GM23338 (cell line): ENCODE measurements at regions not wholly inside any gene's neighbourhood (a gene's known extent, or its start where the extent isn't known, plus 50 kb on each side); places are given as distances from the start of the nearest gene placed in this dataset.

Source experiments
- ATAC-seq: fragments of 200-7000 bp; cut with Tn5 transposase; 3 replicates; pipeline ENCODE4 v1.9.1; 2020
- DNase-seq: peaks from one replicate; pipeline ENCODE4 v3.0.0-alpha.2; 2015; ENCODE audit warnings: low spot score
- H2AFZ ChIP-seq: fragments of 200-600 bp; sonication (generic); 2 replicates; pipeline ENCODE4 v1.8.0; 2016; ENCODE audit warnings: antibody characterized with exemption, mild to moderate bottlenecking, moderate library complexity
- H3F3A ChIP-seq: fragments of 200-600 bp; sonication (generic); replicated peaks from 2 replicates; pipeline ENCODE4 v1.8.0; 2017; ENCODE audit warnings: antibody characterized with exemption, mixed run types, low read depth
- H3K27ac ChIP-seq: fragments of 200-600 bp; sonication (generic); 2 replicates; pipeline ENCODE4 v1.6.1; 2016; ENCODE audit warnings: low read depth
- H3K27me3 ChIP-seq: fragments of 200-600 bp; sonication (generic); 2 replicates; pipeline ENCODE4 v1.8.0; 2016; ENCODE audit warnings: mild to moderate bottlenecking, mixed run types, moderate library complexity; ENCODE audit not compliant: insufficient read depth
- H3K36me3 ChIP-seq: fragments of 200-600 bp; sonication (generic); 2 replicates; pipeline ENCODE4 v1.8.0; 2016; ENCODE audit warnings: mild to moderate bottlenecking; ENCODE audit not compliant: insufficient read depth
- H3K4me1 ChIP-seq: fragments of 200-600 bp; sonication (generic); 2 replicates; pipeline ENCODE4 v1.8.0; 2016; ENCODE audit warnings: mild to moderate bottlenecking, moderate library complexity; ENCODE audit not compliant: insufficient read depth
- H3K4me2 ChIP-seq: fragments of 200-600 bp; sonication (generic); 2 replicates; pipeline ENCODE4 v1.7.1; 2017; ENCODE audit warnings: mixed run types
- H3K4me3 ChIP-seq: fragments of 200-600 bp; sonication (generic); 2 replicates; pipeline ENCODE4 v1.6.1; 2016; ENCODE audit warnings: mixed run types
- H3K79me2 ChIP-seq: fragments of 200-600 bp; sonication (generic); replicated peaks from 2 replicates; pipeline ENCODE4 v1.8.0; 2017; ENCODE audit warnings: mild to moderate bottlenecking; ENCODE audit not compliant: insufficient read depth
- H3K9me2 ChIP-seq: fragments of 200-600 bp; sonication (generic); 2 replicates; pipeline ENCODE4 v1.8.0; 2017; ENCODE audit not compliant: insufficient read depth
- H4K20me1 ChIP-seq: fragments of 200-600 bp; sonication (generic); replicated peaks from 2 replicates; pipeline ENCODE4 v1.8.0; 2017; ENCODE audit warnings: mild to moderate bottlenecking; ENCODE audit not compliant: insufficient read depth
- H3K27ac Mint-ChIP-seq: 2 replicates; pipeline ENCODE4 v1.8.0; 2020; ENCODE audit warnings: inconsistent platforms, mild to moderate bottlenecking, moderate library complexity, mixed read lengths
- H3K27me3 Mint-ChIP-seq: 3 replicates; pipeline ENCODE4 v1.8.0; 2022; ENCODE audit warnings: low read depth, mild to moderate bottlenecking, moderate library complexity, mixed read lengths, inconsistent platforms; ENCODE audit not compliant: insufficient read depth, poor library complexity
- H3K36me3 Mint-ChIP-seq: 3 replicates; pipeline ENCODE4 v1.8.0; 2021; ENCODE audit warnings: low read depth, mild to moderate bottlenecking, inconsistent platforms, moderate library complexity, mixed read lengths
- H3K4me1 Mint-ChIP-seq: 3 replicates; pipeline ENCODE4 v1.8.0; 2020; ENCODE audit warnings: mild to moderate bottlenecking, inconsistent platforms, mixed read lengths
- H3K4me3 Mint-ChIP-seq: 3 replicates; pipeline ENCODE4 v1.8.0; 2021; ENCODE audit warnings: moderate library complexity, mild to moderate bottlenecking, inconsistent platforms, mixed read lengths
- H3K9me3 Mint-ChIP-seq: 3 replicates; pipeline ENCODE4 v1.8.0; 2020; ENCODE audit warnings: moderate library complexity, mild to moderate bottlenecking, inconsistent platforms, mixed read lengths
- CREB1 ChIP-seq: fragments of 250-450 bp; sonication (Bioruptor Pico); IDR thresholded peaks from 2 replicates; pipeline ENCODE4 v1.5.0; 2020; ENCODE audit warnings: low read depth, mild to moderate bottlenecking, moderate library complexity
- EZH2 ChIP-seq: fragments of 200-600 bp; sonication (generic); IDR thresholded peaks from one replicate; pipeline ENCODE4 v1.8.0; 2017; ENCODE audit warnings: antibody characterized with exemption, mild to moderate bottlenecking, low read depth; ENCODE audit not compliant: unreplicated experiment
- EZH2phosphoT487 ChIP-seq: fragments of 200-600 bp; sonication (generic); IDR thresholded peaks from one replicate; pipeline ENCODE4 v1.8.1; 2018; ENCODE audit warnings: antibody characterized with exemption; ENCODE audit not compliant: unreplicated experiment
- JUNB ChIP-seq: IDR thresholded peaks from one replicate; pipeline ENCODE4 v1.6.1; 2016; ENCODE audit warnings: antibody characterized with exemption; ENCODE audit not compliant: unreplicated experiment
- NANOG ChIP-seq: IDR thresholded peaks from 2 replicates; pipeline ENCODE4 v1.6.1; 2016; ENCODE audit warnings: antibody characterized with exemption, borderline replicate concordance
- POLR2AphosphoS5 ChIP-seq: IDR thresholded peaks from 2 replicates; pipeline ENCODE4 v1.6.1; 2016; ENCODE audit warnings: antibody characterized with exemption, low read depth
- STAT1 ChIP-seq: IDR thresholded peaks from one replicate; pipeline ENCODE4 v1.6.1; 2016; ENCODE audit warnings: antibody characterized with exemption; ENCODE audit not compliant: unreplicated experiment
- ZNF114 ChIP-seq: fragments of 250-450 bp; sonication (Bioruptor Pico); IDR thresholded peaks from 2 replicates; pipeline ENCODE4 v1.5.0; 2020; ENCODE audit warnings: mild to moderate bottlenecking, moderate library complexity
- ZNF331 ChIP-seq: fragments of 250-450 bp; sonication (Bioruptor Pico); IDR thresholded peaks from 2 replicates; pipeline ENCODE4 v1.5.0; 2020; ENCODE audit warnings: low read depth, mild to moderate bottlenecking, moderate library complexity
- TF ChIP-seq, protein P1 (sequence below): IDR thresholded peaks from 2 replicates; pipeline ENCODE4 v1.6.1; 2016; ENCODE audit warnings: antibody characterized with exemption
- TF ChIP-seq, protein P2 (sequence below): fragments of 250-450 bp; sonication (Bioruptor Pico); IDR thresholded peaks from 2 replicates; pipeline ENCODE4 v1.5.0; 2020; ENCODE audit warnings: mild to moderate bottlenecking, moderate library complexity
- TF ChIP-seq, protein P3 (sequence below), 2 experiments: fragments of 200-600 bp in 1 of 2; sonication (generic) in 1 of 2; conservative IDR thresholded peaks; 2 replicates each; pipeline versions ENCODE4 v1.5.1 to v1.6.1; 2016 to 2017; ENCODE audit warnings: antibody characterized with exemption in 2 of 2, low read depth in 2 of 2, mild to moderate bottlenecking in 2 of 2, moderate library complexity in 1 of 2
- TF ChIP-seq, protein P4 (sequence below): IDR thresholded peaks from one replicate; pipeline ENCODE4 v1.6.1; 2018; ENCODE audit warnings: antibody characterized with exemption; ENCODE audit not compliant: unreplicated experiment

DNA sequence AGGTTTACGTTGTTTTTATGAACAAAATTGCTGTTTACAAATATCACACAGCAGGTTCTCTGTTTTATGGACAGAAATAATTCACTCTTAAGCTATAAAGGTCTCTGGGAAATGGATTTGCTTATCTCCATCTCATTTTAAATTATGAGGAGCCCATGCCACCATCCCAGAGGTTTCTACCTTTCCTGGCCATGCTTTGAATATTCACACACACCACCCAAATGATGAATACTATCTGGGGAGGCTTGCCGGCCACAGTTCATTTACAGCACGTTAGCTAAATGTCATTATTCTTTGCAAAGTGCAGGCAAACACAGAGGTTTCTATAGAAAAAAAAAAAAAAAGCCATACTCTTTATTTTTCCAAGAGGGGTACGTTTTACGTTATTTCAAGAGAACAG, 1446.7 kb downstream of the FAM181B start:
- peaks cover 6% of the 10 kb centered on the region; the same call in 2 of the 3 replicates for H3K36me3 Mint-ChIP-seq
- Histone ChIP-seq H3K4me3 (no peak overlapping the region), H3K9me2 (0 out of 2 replicates have a peak, but pooled peaks cover 3% of the 10 kb centered on the region), H3K27ac (no peak overlapping the region), H4K20me1 (no peaks in the 10 kb centered on the region), H2AFZ (no peak overlapping the region), H3K27me3 (no peaks in the 10 kb centered on the region), H3K36me3 (no peaks in the 10 kb centered on the region), H3K4me1 (peaks cover 17% of the 10 kb centered on the region), H3K4me2 (no peak overlapping the region; the same call in 1 of the 2 replicates), H3F3A (no peaks in the 10 kb centered on the region), H3K79me2 (no peaks in the 10 kb centered on the region)
- peaks cover 17% of the 10 kb centered on the region; the same call in 2 of the 3 replicates for H3K4me1 Mint-ChIP-seq
- H3K27ac Mint-ChIP-seq, result no peak overlapping the region
- no peak for DNase-seq
- H3K4me3 Mint-ChIP-seq, result no peak overlapping the region
- no peaks in the 10 kb centered on the region for H3K27me3 Mint-ChIP-seq
- ATAC-seq, result no peak
- H3K9me3 Mint-ChIP-seq, result peaks cover 17% of the 10 kb centered on the region
- TF ChIP-seq, protein P1, sequence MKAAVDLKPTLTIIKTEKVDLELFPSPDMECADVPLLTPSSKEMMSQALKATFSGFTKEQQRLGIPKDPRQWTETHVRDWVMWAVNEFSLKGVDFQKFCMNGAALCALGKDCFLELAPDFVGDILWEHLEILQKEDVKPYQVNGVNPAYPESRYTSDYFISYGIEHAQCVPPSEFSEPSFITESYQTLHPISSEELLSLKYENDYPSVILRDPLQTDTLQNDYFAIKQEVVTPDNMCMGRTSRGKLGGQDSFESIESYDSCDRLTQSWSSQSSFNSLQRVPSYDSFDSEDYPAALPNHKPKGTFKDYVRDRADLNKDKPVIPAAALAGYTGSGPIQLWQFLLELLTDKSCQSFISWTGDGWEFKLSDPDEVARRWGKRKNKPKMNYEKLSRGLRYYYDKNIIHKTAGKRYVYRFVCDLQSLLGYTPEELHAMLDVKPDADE, result no peak
- TF ChIP-seq, protein P2, sequence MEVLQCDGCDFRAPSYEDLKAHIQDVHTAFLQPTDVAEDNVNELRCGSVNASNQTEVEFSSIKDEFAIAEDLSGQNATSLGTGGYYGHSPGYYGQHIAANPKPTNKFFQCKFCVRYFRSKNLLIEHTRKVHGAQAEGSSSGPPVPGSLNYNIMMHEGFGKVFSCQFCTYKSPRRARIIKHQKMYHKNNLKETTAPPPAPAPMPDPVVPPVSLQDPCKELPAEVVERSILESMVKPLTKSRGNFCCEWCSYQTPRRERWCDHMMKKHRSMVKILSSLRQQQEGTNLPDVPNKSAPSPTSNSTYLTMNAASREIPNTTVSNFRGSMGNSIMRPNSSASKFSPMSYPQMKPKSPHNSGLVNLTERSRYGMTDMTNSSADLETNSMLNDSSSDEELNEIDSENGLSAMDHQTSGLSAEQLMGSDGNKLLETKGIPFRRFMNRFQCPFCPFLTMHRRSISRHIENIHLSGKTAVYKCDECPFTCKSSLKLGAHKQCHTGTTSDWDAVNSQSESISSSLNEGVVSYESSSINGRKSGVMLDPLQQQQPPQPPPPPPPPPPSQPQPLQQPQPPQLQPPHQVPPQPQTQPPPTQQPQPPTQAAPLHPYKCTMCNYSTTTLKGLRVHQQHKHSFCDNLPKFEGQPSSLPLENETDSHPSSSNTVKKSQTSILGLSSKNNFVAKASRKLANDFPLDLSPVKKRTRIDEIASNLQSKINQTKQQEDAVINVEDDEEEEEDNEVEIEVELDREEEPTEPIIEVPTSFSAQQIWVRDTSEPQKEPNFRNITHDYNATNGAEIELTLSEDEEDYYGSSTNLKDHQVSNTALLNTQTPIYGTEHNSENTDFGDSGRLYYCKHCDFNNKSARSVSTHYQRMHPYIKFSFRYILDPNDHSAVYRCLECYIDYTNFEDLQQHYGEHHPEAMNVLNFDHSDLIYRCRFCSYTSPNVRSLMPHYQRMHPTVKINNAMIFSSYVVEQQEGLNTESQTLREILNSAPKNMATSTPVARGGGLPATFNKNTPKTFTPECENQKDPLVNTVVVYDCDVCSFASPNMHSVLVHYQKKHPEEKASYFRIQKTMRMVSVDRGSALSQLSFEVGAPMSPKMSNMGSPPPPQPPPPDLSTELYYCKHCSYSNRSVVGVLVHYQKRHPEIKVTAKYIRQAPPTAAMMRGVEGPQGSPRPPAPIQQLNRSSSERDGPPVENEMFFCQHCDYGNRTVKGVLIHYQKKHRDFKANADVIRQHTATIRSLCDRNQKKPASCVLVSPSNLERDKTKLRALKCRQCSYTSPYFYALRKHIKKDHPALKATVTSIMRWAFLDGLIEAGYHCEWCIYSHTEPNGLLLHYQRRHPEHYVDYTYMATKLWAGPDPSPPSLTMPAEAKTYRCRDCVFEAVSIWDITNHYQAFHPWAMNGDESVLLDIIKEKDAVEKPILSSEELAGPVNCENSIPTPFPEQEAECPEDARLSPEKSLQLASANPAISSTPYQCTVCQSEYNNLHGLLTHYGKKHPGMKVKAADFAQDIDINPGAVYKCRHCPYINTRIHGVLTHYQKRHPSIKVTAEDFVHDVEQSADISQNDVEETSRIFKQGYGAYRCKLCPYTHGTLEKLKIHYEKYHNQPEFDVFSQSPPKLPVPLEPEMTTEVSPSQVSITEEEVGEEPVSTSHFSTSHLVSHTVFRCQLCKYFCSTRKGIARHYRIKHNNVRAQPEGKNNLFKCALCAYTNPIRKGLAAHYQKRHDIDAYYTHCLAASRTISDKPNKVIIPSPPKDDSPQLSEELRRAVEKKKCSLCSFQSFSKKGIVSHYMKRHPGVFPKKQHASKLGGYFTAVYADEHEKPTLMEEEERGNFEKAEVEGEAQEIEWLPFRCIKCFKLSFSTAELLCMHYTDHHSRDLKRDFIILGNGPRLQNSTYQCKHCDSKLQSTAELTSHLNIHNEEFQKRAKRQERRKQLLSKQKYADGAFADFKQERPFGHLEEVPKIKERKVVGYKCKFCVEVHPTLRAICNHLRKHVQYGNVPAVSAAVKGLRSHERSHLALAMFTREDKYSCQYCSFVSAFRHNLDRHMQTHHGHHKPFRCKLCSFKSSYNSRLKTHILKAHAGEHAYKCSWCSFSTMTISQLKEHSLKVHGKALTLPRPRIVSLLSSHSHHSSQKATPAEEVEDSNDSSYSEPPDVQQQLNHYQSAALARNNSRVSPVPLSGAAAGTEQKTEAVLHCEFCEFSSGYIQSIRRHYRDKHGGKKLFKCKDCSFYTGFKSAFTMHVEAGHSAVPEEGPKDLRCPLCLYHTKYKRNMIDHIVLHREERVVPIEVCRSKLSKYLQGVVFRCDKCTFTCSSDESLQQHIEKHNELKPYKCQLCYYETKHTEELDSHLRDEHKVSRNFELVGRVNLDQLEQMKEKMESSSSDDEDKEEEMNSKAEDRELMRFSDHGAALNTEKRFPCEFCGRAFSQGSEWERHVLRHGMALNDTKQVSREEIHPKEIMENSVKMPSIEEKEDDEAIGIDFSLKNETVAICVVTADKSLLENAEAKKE (CRISPR knock-in tag), result no peak
- TF ChIP-seq NANOG, result no peak
- no peak for TF ChIP-seq STAT1
- no peak for TF ChIP-seq ZNF331 (CRISPR knock-in tag)
- no peak for TF ChIP-seq CREB1 (CRISPR knock-in tag)
- TF ChIP-seq EZH2, result no peak
- no peak for TF ChIP-seq JUNB
- TF ChIP-seq, protein P3, sequence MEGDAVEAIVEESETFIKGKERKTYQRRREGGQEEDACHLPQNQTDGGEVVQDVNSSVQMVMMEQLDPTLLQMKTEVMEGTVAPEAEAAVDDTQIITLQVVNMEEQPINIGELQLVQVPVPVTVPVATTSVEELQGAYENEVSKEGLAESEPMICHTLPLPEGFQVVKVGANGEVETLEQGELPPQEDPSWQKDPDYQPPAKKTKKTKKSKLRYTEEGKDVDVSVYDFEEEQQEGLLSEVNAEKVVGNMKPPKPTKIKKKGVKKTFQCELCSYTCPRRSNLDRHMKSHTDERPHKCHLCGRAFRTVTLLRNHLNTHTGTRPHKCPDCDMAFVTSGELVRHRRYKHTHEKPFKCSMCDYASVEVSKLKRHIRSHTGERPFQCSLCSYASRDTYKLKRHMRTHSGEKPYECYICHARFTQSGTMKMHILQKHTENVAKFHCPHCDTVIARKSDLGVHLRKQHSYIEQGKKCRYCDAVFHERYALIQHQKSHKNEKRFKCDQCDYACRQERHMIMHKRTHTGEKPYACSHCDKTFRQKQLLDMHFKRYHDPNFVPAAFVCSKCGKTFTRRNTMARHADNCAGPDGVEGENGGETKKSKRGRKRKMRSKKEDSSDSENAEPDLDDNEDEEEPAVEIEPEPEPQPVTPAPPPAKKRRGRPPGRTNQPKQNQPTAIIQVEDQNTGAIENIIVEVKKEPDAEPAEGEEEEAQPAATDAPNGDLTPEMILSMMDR (conservative IDR thresholded peaks at IDR 0.05; ENCODE audit: low read depth in 2 of 2), result no peak
- TF ChIP-seq, protein P4, sequence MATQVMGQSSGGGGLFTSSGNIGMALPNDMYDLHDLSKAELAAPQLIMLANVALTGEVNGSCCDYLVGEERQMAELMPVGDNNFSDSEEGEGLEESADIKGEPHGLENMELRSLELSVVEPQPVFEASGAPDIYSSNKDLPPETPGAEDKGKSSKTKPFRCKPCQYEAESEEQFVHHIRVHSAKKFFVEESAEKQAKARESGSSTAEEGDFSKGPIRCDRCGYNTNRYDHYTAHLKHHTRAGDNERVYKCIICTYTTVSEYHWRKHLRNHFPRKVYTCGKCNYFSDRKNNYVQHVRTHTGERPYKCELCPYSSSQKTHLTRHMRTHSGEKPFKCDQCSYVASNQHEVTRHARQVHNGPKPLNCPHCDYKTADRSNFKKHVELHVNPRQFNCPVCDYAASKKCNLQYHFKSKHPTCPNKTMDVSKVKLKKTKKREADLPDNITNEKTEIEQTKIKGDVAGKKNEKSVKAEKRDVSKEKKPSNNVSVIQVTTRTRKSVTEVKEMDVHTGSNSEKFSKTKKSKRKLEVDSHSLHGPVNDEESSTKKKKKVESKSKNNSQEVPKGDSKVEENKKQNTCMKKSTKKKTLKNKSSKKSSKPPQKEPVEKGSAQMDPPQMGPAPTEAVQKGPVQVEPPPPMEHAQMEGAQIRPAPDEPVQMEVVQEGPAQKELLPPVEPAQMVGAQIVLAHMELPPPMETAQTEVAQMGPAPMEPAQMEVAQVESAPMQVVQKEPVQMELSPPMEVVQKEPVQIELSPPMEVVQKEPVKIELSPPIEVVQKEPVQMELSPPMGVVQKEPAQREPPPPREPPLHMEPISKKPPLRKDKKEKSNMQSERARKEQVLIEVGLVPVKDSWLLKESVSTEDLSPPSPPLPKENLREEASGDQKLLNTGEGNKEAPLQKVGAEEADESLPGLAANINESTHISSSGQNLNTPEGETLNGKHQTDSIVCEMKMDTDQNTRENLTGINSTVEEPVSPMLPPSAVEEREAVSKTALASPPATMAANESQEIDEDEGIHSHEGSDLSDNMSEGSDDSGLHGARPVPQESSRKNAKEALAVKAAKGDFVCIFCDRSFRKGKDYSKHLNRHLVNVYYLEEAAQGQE, result no peak
- TF ChIP-seq ZNF114 (CRISPR knock-in tag), result no peak
- no peak for TF ChIP-seq POLR2AphosphoS5
- no peak for TF ChIP-seq EZH2phosphoT487
